ENCODE measurements at regions not wholly inside any gene's neighbourhood (a gene's known extent, or its start where the extent isn't known, plus 50 kb on each side); places are given as distances from the start of the nearest gene placed in this dataset.

DNA sequence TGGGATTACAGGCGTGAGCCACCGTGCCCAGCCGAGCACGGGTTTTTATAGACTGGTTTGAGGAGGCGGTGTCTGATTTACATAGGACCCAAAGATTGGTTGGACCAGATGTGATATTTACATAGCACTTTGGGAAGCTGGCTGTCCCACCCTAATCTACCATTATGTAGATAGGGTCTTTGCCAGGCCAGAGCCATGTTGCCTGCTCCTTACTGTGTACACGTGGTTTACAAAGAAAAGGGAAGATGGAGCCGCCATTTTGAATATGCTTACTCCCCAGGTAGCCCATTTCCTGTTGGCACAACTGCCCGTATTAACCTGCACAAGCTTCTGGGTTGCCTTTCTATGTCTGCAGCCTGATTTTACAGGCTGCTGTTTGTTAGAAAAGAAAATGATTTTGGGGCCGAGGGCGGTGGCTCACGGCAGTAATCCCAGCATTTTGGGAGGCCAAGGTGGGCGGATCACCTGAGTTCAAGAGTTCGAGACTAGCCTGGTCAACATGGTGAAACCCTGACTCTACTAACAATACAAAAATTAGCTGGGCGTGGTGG, 89.9 kb upstream of the EEF2KMT start:
- Histone ChIP-seq H3K9me3 (peaks cover 0 to 3% (median 0%) of the 10 kb centered on the region in 8 donors), H3K27me3 (replicated peaks in 1 of 7) (peaks cover 0 to 4% (median 0%) of the 10 kb centered on the region in 7 donors), H3K36me3 (no peaks in the 10 kb centered on the region), H3K4me3 (no peak overlapping the region), H3K27ac (no peak overlapping the region), H3K4me1 (no peaks in the 10 kb centered on the region)
- WGBS, 5 donors = 87 to 92% (median 89%) methylated on average over 14 of the region's 14 CpGs
- TF ChIP-seq POLR2AphosphoS5 (IDR thresholded peaks at IDR 0.05) (no peak), POLR2A (IDR thresholded peaks at IDR 0.05) (no peak)
- TF ChIP-seq, protein P1, sequence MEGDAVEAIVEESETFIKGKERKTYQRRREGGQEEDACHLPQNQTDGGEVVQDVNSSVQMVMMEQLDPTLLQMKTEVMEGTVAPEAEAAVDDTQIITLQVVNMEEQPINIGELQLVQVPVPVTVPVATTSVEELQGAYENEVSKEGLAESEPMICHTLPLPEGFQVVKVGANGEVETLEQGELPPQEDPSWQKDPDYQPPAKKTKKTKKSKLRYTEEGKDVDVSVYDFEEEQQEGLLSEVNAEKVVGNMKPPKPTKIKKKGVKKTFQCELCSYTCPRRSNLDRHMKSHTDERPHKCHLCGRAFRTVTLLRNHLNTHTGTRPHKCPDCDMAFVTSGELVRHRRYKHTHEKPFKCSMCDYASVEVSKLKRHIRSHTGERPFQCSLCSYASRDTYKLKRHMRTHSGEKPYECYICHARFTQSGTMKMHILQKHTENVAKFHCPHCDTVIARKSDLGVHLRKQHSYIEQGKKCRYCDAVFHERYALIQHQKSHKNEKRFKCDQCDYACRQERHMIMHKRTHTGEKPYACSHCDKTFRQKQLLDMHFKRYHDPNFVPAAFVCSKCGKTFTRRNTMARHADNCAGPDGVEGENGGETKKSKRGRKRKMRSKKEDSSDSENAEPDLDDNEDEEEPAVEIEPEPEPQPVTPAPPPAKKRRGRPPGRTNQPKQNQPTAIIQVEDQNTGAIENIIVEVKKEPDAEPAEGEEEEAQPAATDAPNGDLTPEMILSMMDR (IDR thresholded peaks at IDR 0.05 in 8 of 11, conservative IDR thresholded peaks at IDR 0.05 in 3 of 11) = no peak
- DNase-seq = no peak
- intact Hi-C loops (cut with DNase I; ENCODE audit: low total_unique reads) = no loop called here

DNA sequence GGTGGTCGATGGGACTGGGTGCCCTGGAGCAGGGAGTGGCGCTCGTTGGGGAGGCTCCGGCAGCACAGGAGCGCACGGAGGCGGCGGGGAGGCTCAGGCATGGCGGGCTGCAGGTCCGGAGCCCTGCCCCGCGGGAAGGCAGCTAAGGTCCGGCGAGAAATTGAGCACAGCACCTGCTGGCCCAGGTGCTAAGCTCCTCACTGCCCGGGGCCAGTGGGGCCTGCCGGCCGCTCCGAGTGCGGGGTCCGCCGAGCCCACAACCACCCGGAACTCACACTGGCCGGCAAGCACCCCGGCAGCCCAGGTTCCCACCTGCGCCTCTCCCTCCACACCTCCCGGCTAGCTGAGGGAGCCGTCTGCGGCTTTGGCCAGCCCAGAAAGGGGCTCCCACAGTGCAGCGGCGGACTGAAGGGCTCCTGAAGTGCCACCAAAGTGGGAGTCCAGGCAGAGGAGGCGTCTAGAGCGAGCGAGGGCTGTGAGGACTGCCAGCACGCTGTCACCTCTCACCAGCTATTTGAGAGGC, 88.8 kb upstream of the EEF2KMT start:
- Histone ChIP-seq H3K36me3 (no peaks in the 10 kb centered on the region), H3K4me3 (no peak overlapping the region), H3K4me1 (no peaks in the 10 kb centered on the region), H3K27ac (no peak overlapping the region), H3K27me3 (replicated peaks in 1 of 7) (peaks cover 0 to 4% (median 0%) of the 10 kb centered on the region in 7 donors), H3K9me3 (peaks cover 0 to 3% (median 0%) of the 10 kb centered on the region in 8 donors)
- DNase-seq = no peak
- WGBS, 5 donors = 91 to 97% (median 94%) methylated on average over 17 to 34 of the region's 34 CpGs
- intact Hi-C loops (cut with DNase I; ENCODE audit: low total_unique reads) = no loop called here
- TF ChIP-seq, protein P1 (IDR thresholded peaks at IDR 0.05 in 8 of 11, conservative IDR thresholded peaks at IDR 0.05 in 3 of 11) = no peak
- no peak for TF ChIP-seq POLR2AphosphoS5 (IDR thresholded peaks at IDR 0.05)

DNA sequence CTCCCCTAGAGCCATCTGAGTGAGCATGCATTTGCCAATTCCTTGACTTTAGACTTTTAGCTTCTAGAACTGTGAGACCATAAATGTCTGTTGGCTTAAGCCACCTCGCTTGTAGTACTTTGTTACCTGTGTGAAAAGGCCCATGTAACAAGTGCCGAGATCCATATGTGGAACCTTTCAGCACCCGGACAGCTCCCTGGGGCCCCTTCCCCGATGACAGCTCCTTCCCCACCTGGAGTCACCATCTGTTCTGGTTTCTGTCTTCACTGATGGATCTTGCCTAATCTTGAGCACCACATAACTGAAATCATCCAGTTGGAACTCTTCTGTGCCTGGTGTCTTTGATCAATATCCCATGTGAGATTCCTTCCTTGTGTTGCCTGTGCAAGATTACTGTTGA, 78.9 kb upstream of the EEF2KMT start:
- H3K9me3 ChIP-seq = peaks cover 0 to 57% (median 25%) of the 10 kb centered on the region in 8 donors
- no peak for DNase-seq

DNA sequence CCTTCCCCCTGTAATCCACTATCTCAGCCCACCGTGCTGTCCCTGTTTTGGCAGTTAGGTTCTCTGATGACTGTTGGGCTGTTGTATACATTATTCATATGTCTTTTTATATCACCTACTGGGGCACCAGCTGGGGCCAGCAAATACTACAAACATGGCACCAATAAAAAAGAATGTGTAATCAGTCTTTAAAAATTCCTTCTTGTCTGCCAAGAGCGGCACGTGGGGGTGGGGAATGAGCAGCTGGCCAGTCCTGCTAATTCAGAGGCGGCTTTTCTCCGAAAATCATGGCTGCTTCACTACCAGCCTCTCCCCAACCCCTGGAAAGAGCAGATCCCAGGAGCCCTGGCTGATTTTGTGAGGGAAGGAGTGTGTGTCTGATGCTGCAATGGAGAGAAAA, 77.7 kb upstream of the EEF2KMT start:
- TF ChIP-seq POLR2A (IDR thresholded peaks at IDR 0.05) = no peak
- no peak for TF ChIP-seq POLR2AphosphoS5 (IDR thresholded peaks at IDR 0.05)

More for the DNA sequence above, 78.9 kb upstream of the EEF2KMT start:
- Histone ChIP-seq H3K27ac (no peak overlapping the region), H3K27me3 (replicated peaks in 1 of 7) (peaks cover 0 to 15% (median 0%) of the 10 kb centered on the region in 7 donors), H3K36me3 (no peaks in the 10 kb centered on the region), H3K4me3 (no peak overlapping the region), H3K4me1 (no peaks in the 10 kb centered on the region)
- 31 to 49% (median 37%) methylated on average over 4 of the region's 4 CpGs for WGBS, 5 donors
- TF ChIP-seq POLR2AphosphoS5 (IDR thresholded peaks at IDR 0.05) (no peak), POLR2A (IDR thresholded peaks at IDR 0.05) (no peak)
- TF ChIP-seq, protein P1 (IDR thresholded peaks at IDR 0.05 in 8 of 11, conservative IDR thresholded peaks at IDR 0.05 in 3 of 11) = no peak
- intact Hi-C loops (cut with DNase I; ENCODE audit: low total_unique reads) = no loop called here

More for the DNA sequence above, 77.7 kb upstream of the EEF2KMT start:
- Histone ChIP-seq H3K36me3 (no peaks in the 10 kb centered on the region), H3K4me3 (no peak overlapping the region), H3K9me3 (peaks cover 0 to 57% (median 25%) of the 10 kb centered on the region in 8 donors), H3K4me1 (no peaks in the 10 kb centered on the region), H3K27me3 (replicated peaks in 1 of 7) (peaks cover 0 to 14% (median 0%) of the 10 kb centered on the region in 7 donors), H3K27ac (no peak overlapping the region)
- 71 to 80% (median 74%) methylated on average over 5 of the region's 5 CpGs for WGBS, 5 donors
- intact Hi-C loops (cut with DNase I; ENCODE audit: low total_unique reads) = no loop called here
- DNase-seq = no peak
